DOHH2 (cell line): ENCODE measurements at regions not wholly inside any gene's neighbourhood (a gene's known extent, or its start where the extent isn't known, plus 50 kb on each side); places are given as distances from the start of the nearest gene placed in this dataset.
A peak's percentile ranks its signal among the peaks of the same experiment; 100 is the strongest.

Experiments
- H3F3A ChIP-seq: fragments of 200-600 bp; sonication (generic), shearing (Covaris generic); 2 replicates; pipeline ENCODE4 v1.6.0; 2016; ENCODE audit warnings: antibody characterized with exemption, mild to moderate bottlenecking; ENCODE audit not compliant: control insufficient read depth, insufficient read depth
- H3K27ac ChIP-seq: fragments of 200-600 bp; sonication (generic); 2 replicates; pipeline ENCODE4 v1.5.1; 2014; ENCODE audit warnings: low read depth, mild to moderate bottlenecking, low read length, moderate library complexity
- H3K27me3 ChIP-seq: fragments of 200-600 bp; sonication (generic); 2 replicates; pipeline ENCODE4 v1.6.1; 2014; ENCODE audit warnings: mild to moderate bottlenecking, low read length, mixed read lengths; ENCODE audit not compliant: control insufficient read depth
- H3K36me3 ChIP-seq: fragments of 200-600 bp; sonication (generic); 2 replicates; pipeline ENCODE4 v1.6.1; 2014; ENCODE audit warnings: mild to moderate bottlenecking, low read length, moderate library complexity, mixed read lengths; ENCODE audit not compliant: control insufficient read depth
- H3K4me1 ChIP-seq: fragments of 200-600 bp; sonication (generic); 2 replicates; pipeline ENCODE4 v1.6.1; 2014; ENCODE audit warnings: mild to moderate bottlenecking, low read length, mixed read lengths; ENCODE audit not compliant: control insufficient read depth
- H3K4me2 ChIP-seq: fragments of 200-600 bp; sonication (generic); 2 replicates; pipeline ENCODE4 v1.6.0; 2014; ENCODE audit warnings: mild to moderate bottlenecking, low read length, moderate library complexity
- H3K4me3 ChIP-seq: fragments of 200-600 bp; sonication (generic); 2 replicates; pipeline ENCODE4 v1.5.1; 2014; ENCODE audit warnings: mild to moderate bottlenecking, low read length, mixed read lengths
- H3K79me2 ChIP-seq: fragments of 200-600 bp; sonication (generic); 2 replicates; pipeline ENCODE4 v1.6.1; 2014; ENCODE audit warnings: mild to moderate bottlenecking, low read length, mixed read lengths; ENCODE audit not compliant: control insufficient read depth
- H3K9me2 ChIP-seq: fragments of 200-600 bp; sonication (generic); replicated peaks from 2 replicates; pipeline ENCODE4 v1.6.1; 2014; ENCODE audit warnings: mild to moderate bottlenecking, low read length, mixed read lengths; ENCODE audit not compliant: control insufficient read depth
- H3K9me3 ChIP-seq: fragments of 200-600 bp; sonication (generic); 2 replicates; pipeline ENCODE4 v1.6.1; 2014; ENCODE audit warnings: antibody characterized with exemption, low read length, mixed read lengths; ENCODE audit not compliant: control insufficient read depth, insufficient read depth
- H4K20me1 ChIP-seq: fragments of 200-600 bp; sonication (generic); 2 replicates; pipeline ENCODE4 v1.6.0; 2014; ENCODE audit warnings: low read depth, mild to moderate bottlenecking, antibody characterized with exemption, low read length, moderate library complexity; ENCODE audit not compliant: control insufficient read depth, insufficient read depth
- EZH2phosphoT487 ChIP-seq: fragments of 200-600 bp; sonication (generic); IDR thresholded peaks from 2 replicates; pipeline ENCODE4 v1.6.1; 2017; ENCODE audit warnings: borderline replicate concordance, mild to moderate bottlenecking, antibody characterized with exemption, low read length, moderate library complexity, mixed read lengths
- TF ChIP-seq, protein P1 (sequence below): fragments of 200-600 bp; sonication (generic); IDR thresholded peaks from one replicate; pipeline ENCODE4 v1.5.1; 2014; ENCODE audit warnings: antibody characterized with exemption, mild to moderate bottlenecking, low read depth, low read length; ENCODE audit not compliant: poor library complexity, severe bottlenecking

GRCh38 chr1:23639460-23640095 lies 52.0 kb upstream of the RPL11 start:
- H3F3A ChIP-seq, result peaks cover 15% of the 10 kb centered on the region
- peak overlapping the region; percentile 58 for H3K4me2 ChIP-seq
- H3K79me2 ChIP-seq, result no peaks in the 10 kb centered on the region
- no peaks in the 10 kb centered on the region for H3K9me2 ChIP-seq
- TF ChIP-seq EZH2phosphoT487, result no peak
- TF ChIP-seq, protein P1, sequence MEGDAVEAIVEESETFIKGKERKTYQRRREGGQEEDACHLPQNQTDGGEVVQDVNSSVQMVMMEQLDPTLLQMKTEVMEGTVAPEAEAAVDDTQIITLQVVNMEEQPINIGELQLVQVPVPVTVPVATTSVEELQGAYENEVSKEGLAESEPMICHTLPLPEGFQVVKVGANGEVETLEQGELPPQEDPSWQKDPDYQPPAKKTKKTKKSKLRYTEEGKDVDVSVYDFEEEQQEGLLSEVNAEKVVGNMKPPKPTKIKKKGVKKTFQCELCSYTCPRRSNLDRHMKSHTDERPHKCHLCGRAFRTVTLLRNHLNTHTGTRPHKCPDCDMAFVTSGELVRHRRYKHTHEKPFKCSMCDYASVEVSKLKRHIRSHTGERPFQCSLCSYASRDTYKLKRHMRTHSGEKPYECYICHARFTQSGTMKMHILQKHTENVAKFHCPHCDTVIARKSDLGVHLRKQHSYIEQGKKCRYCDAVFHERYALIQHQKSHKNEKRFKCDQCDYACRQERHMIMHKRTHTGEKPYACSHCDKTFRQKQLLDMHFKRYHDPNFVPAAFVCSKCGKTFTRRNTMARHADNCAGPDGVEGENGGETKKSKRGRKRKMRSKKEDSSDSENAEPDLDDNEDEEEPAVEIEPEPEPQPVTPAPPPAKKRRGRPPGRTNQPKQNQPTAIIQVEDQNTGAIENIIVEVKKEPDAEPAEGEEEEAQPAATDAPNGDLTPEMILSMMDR, result no peak
- peak overlapping the region; percentile 25 for H3K4me3 ChIP-seq
- H3K36me3 ChIP-seq, result no peaks in the 10 kb centered on the region
- no peaks in the 10 kb centered on the region for H3K27me3 ChIP-seq
- no peaks in the 10 kb centered on the region for H3K9me3 ChIP-seq
- no peaks in the 10 kb centered on the region for H4K20me1 ChIP-seq
- H3K4me1 ChIP-seq, result peaks cover 73% of the 10 kb centered on the region
- H3K27ac ChIP-seq, result peak overlapping the region; percentile 58

- TF ChIP-seq EZH2phosphoT487, result no peak
- TF ChIP-seq, protein P1, result no peak
- peaks cover 20% of the 10 kb centered on the region for H3F3A ChIP-seq
- H3K9me3 ChIP-seq, result no peaks in the 10 kb centered on the region
- peak overlapping the region; percentile 58 for H3K4me2 ChIP-seq
- H3K9me2 ChIP-seq, result no peaks in the 10 kb centered on the region
- peak overlapping the region; percentile 58 for H3K27ac ChIP-seq
- H4K20me1 ChIP-seq, result no peaks in the 10 kb centered on the region
- H3K4me3 ChIP-seq, result peak overlapping the region; percentile 25; the same call in 1 of the 2 replicates
- H3K36me3 ChIP-seq, result no peaks in the 10 kb centered on the region
- peaks cover 73% of the 10 kb centered on the region for H3K4me1 ChIP-seq
- no peaks in the 10 kb centered on the region for H3K27me3 ChIP-seq
- no peaks in the 10 kb centered on the region for H3K79me2 ChIP-seq
These were observed 52.8 kb upstream of the RPL11 start for GRCh38 chr1:23638786-23639241.

- Histone ChIP-seq H3K36me3 (no peaks in the 10 kb centered on the region), H3K9me2 (no peaks in the 10 kb centered on the region), H3K4me1 (peaks cover 73% of the 10 kb centered on the region), H4K20me1 (no peaks in the 10 kb centered on the region), H3F3A (peaks cover 23% of the 10 kb centered on the region), H3K27me3 (no peaks in the 10 kb centered on the region), H3K4me3 (peak overlapping the region; percentile 15; the same call in 1 of the 2 replicates), H3K9me3 (no peaks in the 10 kb centered on the region), H3K79me2 (no peaks in the 10 kb centered on the region), H3K27ac (peak overlapping the region; percentile 37), H3K4me2 (peak overlapping the region; percentile 58)
- TF ChIP-seq, protein P1, result no peak
- no peak for TF ChIP-seq EZH2phosphoT487
These were observed 53.4 kb upstream of the RPL11 start for GRCh38 chr1:23638188-23638619.
